ENCODE measurements at regions not wholly inside any gene's neighbourhood (a gene's known extent, or its start where the extent isn't known, plus 50 kb on each side); places are given as distances from the start of the nearest gene placed in this dataset.

GRCh38 chr6:21494505-21494904 is 99.0 kb upstream of the SOX4 start:
- no peak for TF ChIP-seq CTCF (IDR thresholded peaks at IDR 0.05; ENCODE audit: borderline replicate concordance, extremely low read depth, insufficient read depth)
- intact Hi-C loops (cut with DNase I): no loop called here
- Histone ChIP-seq H3K36me3 (ENCODE audit: control insufficient read depth in 2 of 3, insufficient read depth in 3 of 3, low read length in 3 of 3) (no peaks in the 10 kb centered on the region), H3K27me3 (ENCODE audit: control insufficient read depth, insufficient read depth, low read length) (no peaks in the 10 kb centered on the region), H3K4me1 (ENCODE audit: control insufficient read depth in 2 of 3, insufficient read depth in 2 of 3, low read depth in 1 of 3, low read length in 3 of 3) (no peaks in the 10 kb centered on the region), H3K27ac (ENCODE audit: low read depth in 2 of 2, low read length in 2 of 2) (no peak overlapping the region), H3K9ac (ENCODE audit: low read length in 3 of 3) (no peak overlapping the region), H3K9me3 (ENCODE audit: control insufficient read depth in 2 of 3, insufficient read depth in 1 of 3, low read length in 3 of 3) (no peaks in the 10 kb centered on the region), H3K4me3 (ENCODE audit: low read length in 3 of 3) (no peak overlapping the region)
- DNase-seq (no peak), FAIRE-seq (no peak)

GRCh38 chr6:21496196-21496595 is 97.4 kb upstream of the SOX4 start:
- Histone ChIP-seq H3K36me3 (ENCODE audit: control insufficient read depth in 2 of 3, insufficient read depth in 3 of 3, low read length in 3 of 3) (no peaks in the 10 kb centered on the region), H3K9me3 (ENCODE audit: control insufficient read depth in 2 of 3, insufficient read depth in 1 of 3, low read length in 3 of 3) (no peaks in the 10 kb centered on the region), H3K4me1 (ENCODE audit: control insufficient read depth in 2 of 3, insufficient read depth in 2 of 3, low read depth in 1 of 3, low read length in 3 of 3) (no peaks in the 10 kb centered on the region), H3K9ac (ENCODE audit: low read length in 3 of 3) (no peak overlapping the region), H3K27me3 (ENCODE audit: control insufficient read depth, insufficient read depth, low read length) (no peaks in the 10 kb centered on the region), H3K4me3 (ENCODE audit: low read length in 3 of 3) (no peak overlapping the region), H3K27ac (ENCODE audit: low read depth in 2 of 2, low read length in 2 of 2) (no peak overlapping the region)
- TF ChIP-seq CTCF (IDR thresholded peaks at IDR 0.05; ENCODE audit: borderline replicate concordance, extremely low read depth, insufficient read depth): no peak
- FAIRE-seq (no peak), DNase-seq (peak in 3 of 5 donors; percentile 30 to 43 (median 33))
- intact Hi-C loops (cut with DNase I): no loop called here

- Histone ChIP-seq H3K27ac (ENCODE audit: low read depth in 2 of 2, low read length in 2 of 2) (no peak overlapping the region), H3K9ac (ENCODE audit: low read length in 3 of 3) (no peak overlapping the region), H3K27me3 (ENCODE audit: control insufficient read depth, insufficient read depth, low read length) (no peaks in the 10 kb centered on the region), H3K4me1 (ENCODE audit: control insufficient read depth in 2 of 3, insufficient read depth in 2 of 3, low read depth in 1 of 3, low read length in 3 of 3) (no peaks in the 10 kb centered on the region), H3K36me3 (ENCODE audit: control insufficient read depth in 2 of 3, insufficient read depth in 3 of 3, low read length in 3 of 3) (no peaks in the 10 kb centered on the region), H3K9me3 (ENCODE audit: control insufficient read depth in 2 of 3, insufficient read depth in 1 of 3, low read length in 3 of 3) (no peaks in the 10 kb centered on the region), H3K4me3 (ENCODE audit: low read length in 3 of 3) (no peak overlapping the region)
- intact Hi-C loops (cut with DNase I): no loop called here
- TF ChIP-seq CTCF (IDR thresholded peaks at IDR 0.05; ENCODE audit: borderline replicate concordance, extremely low read depth, insufficient read depth): no peak
- DNase-seq: no peak
- FAIRE-seq: no peak
Observed at GRCh38 chr6:21496706-21497105, 96.8 kb upstream of the SOX4 start.

- intact Hi-C loops (cut with DNase I): no loop called here
- Histone ChIP-seq H3K9me3 (ENCODE audit: control insufficient read depth in 2 of 3, insufficient read depth in 1 of 3, low read length in 3 of 3) (no peaks in the 10 kb centered on the region), H3K27me3 (ENCODE audit: control insufficient read depth, insufficient read depth, low read length) (no peaks in the 10 kb centered on the region), H3K4me3 (ENCODE audit: low read length in 3 of 3) (no peak overlapping the region), H3K27ac (ENCODE audit: low read depth in 2 of 2, low read length in 2 of 2) (no peak overlapping the region), H3K4me1 (ENCODE audit: control insufficient read depth in 2 of 3, insufficient read depth in 2 of 3, low read depth in 1 of 3, low read length in 3 of 3) (no peaks in the 10 kb centered on the region), H3K9ac (ENCODE audit: low read length in 3 of 3) (no peak overlapping the region), H3K36me3 (ENCODE audit: control insufficient read depth in 2 of 3, insufficient read depth in 3 of 3, low read length in 3 of 3) (no peaks in the 10 kb centered on the region)
- FAIRE-seq: no peak
- TF ChIP-seq CTCF (IDR thresholded peaks at IDR 0.05; ENCODE audit: borderline replicate concordance, extremely low read depth, insufficient read depth): no peak
- peak in 2 of 5 donors; percentile 53 to 64 for DNase-seq
Observed at GRCh38 chr6:21500314-21501020, 93.1 kb upstream of the SOX4 start.

Measured in kidney (tissue), 13 donors.